ENCODE measurements at regions not wholly inside any gene's neighbourhood (a gene's known extent, or its start where the extent isn't known, plus 50 kb on each side); places are given as distances from the start of the nearest gene placed in this dataset.

DNA sequence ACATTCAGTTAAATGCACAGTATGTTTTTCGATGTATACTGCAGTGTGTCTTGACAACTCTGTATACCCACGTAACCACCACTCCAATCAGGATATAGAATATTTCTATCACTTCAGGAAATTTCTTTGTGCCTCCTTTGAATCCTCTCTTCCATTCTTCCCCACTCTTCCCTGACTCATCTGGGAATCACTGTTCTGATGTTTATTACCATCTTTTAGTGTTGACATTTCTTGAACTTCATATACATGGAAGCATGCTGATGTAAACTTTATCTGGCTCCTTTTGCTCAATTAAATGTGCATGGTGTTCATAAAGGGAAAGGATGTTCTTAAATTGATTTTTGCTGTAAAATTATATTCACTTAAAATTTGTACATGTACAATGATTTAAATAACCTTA, 319.9 kb downstream of the PCDH7 start:
- TF ChIP-seq, protein P1, sequence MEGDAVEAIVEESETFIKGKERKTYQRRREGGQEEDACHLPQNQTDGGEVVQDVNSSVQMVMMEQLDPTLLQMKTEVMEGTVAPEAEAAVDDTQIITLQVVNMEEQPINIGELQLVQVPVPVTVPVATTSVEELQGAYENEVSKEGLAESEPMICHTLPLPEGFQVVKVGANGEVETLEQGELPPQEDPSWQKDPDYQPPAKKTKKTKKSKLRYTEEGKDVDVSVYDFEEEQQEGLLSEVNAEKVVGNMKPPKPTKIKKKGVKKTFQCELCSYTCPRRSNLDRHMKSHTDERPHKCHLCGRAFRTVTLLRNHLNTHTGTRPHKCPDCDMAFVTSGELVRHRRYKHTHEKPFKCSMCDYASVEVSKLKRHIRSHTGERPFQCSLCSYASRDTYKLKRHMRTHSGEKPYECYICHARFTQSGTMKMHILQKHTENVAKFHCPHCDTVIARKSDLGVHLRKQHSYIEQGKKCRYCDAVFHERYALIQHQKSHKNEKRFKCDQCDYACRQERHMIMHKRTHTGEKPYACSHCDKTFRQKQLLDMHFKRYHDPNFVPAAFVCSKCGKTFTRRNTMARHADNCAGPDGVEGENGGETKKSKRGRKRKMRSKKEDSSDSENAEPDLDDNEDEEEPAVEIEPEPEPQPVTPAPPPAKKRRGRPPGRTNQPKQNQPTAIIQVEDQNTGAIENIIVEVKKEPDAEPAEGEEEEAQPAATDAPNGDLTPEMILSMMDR (IDR thresholded peaks at IDR 0.05): no peak
- TF ChIP-seq POLR2A (IDR thresholded peaks at IDR 0.05): no peak
